OCI-LY1 (cell line): ENCODE measurements at regions not wholly inside any gene's neighbourhood (a gene's known extent, or its start where the extent isn't known, plus 50 kb on each side); places are given as distances from the start of the nearest gene placed in this dataset.

Experiments
- EZH2 ChIP-seq: fragments of 200-600 bp; sonication (generic), shearing (Covaris generic); IDR thresholded peaks from 2 replicates; pipeline ENCODE4 v1.8.0; 2017; ENCODE audit warnings: borderline replicate concordance, mixed run types, mild to moderate bottlenecking, antibody characterized with exemption, low read length, moderate library complexity, mixed read lengths
- TF ChIP-seq, protein P1 (sequence below): fragments of 200-600 bp; sonication (generic), shearing (Covaris generic); IDR thresholded peaks from 2 replicates; pipeline ENCODE4 v1.5.1; 2017; ENCODE audit warnings: mild to moderate bottlenecking, antibody characterized with exemption, low read length, moderate library complexity, mixed read lengths

DNA sequence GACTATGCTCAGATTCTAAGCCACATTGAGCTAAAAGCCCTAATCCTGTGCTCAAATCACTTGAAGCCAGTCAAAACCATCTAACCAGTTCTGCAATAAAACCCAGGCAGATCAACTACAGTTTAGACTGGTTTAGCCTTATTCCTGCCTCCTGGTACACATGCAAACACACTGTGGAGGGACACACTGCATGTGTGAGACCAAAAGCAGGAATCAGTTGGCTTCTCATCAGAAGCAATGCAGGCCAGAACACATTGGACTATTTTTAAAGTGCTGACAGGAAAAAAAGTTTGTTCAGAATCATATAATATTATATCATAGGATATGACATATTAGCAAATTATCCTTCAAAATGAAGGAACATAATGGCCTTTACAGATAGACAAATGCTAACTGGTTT is 52.5 kb upstream of the NT5C1B start:
- TF ChIP-seq, protein P1, sequence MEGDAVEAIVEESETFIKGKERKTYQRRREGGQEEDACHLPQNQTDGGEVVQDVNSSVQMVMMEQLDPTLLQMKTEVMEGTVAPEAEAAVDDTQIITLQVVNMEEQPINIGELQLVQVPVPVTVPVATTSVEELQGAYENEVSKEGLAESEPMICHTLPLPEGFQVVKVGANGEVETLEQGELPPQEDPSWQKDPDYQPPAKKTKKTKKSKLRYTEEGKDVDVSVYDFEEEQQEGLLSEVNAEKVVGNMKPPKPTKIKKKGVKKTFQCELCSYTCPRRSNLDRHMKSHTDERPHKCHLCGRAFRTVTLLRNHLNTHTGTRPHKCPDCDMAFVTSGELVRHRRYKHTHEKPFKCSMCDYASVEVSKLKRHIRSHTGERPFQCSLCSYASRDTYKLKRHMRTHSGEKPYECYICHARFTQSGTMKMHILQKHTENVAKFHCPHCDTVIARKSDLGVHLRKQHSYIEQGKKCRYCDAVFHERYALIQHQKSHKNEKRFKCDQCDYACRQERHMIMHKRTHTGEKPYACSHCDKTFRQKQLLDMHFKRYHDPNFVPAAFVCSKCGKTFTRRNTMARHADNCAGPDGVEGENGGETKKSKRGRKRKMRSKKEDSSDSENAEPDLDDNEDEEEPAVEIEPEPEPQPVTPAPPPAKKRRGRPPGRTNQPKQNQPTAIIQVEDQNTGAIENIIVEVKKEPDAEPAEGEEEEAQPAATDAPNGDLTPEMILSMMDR: no peak
- TF ChIP-seq EZH2: no peak
